ENCODE measurements at regions not wholly inside any gene's neighbourhood (a gene's known extent, or its start where the extent isn't known, plus 50 kb on each side); places are given as distances from the start of the nearest gene placed in this dataset.
"Not testable (repeated sequence)": the region's sequence is repeated elsewhere in the genome, so short reads cannot be mapped to it uniquely, and the experiment has no call there.

- no peak overlapping the region for H3K4me3 Mint-ChIP-seq
- CTCF ChIA-PET = no interaction called here
- DNase-seq = no peak
- POLR2A ChIA-PET = no interaction called here
- H3K27ac Mint-ChIP-seq = no peak overlapping the region
- H3K9me3 Mint-ChIP-seq = peaks cover 6% of the 10 kb centered on the region
- H3K27me3 Mint-ChIP-seq = peaks cover 3% of the 10 kb centered on the region
- no peaks in the 10 kb centered on the region for H3K36me3 Mint-ChIP-seq (ENCODE audit: low read depth)
- H3K4me1 Mint-ChIP-seq = peaks cover 5% of the 10 kb centered on the region
These were observed 168.6 kb upstream of the CLNK start for GRCh38 chr4:10853196-10853595.

GRCh38 chr4:10841697-10842096 lies 157.1 kb upstream of the CLNK start:
- H3K36me3 Mint-ChIP-seq (ENCODE audit: low read depth) = no peaks in the 10 kb centered on the region
- DNase-seq = no peak
- no peak overlapping the region for H3K4me3 Mint-ChIP-seq
- H3K9me3 Mint-ChIP-seq = no peaks in the 10 kb centered on the region
- POLR2A ChIA-PET = no interaction called here
- CTCF ChIA-PET = no interaction called here
- no peak overlapping the region for H3K27ac Mint-ChIP-seq
- no peaks in the 10 kb centered on the region for H3K4me1 Mint-ChIP-seq
- H3K27me3 Mint-ChIP-seq = no peaks in the 10 kb centered on the region

GRCh38 chr4:10837151-10837550 lies 152.6 kb upstream of the CLNK start:
- no peak overlapping the region for H3K27ac Mint-ChIP-seq
- H3K4me1 Mint-ChIP-seq = no peaks in the 10 kb centered on the region
- no peak for DNase-seq
- no peaks in the 10 kb centered on the region for H3K9me3 Mint-ChIP-seq
- no peaks in the 10 kb centered on the region for H3K27me3 Mint-ChIP-seq
- no peaks in the 10 kb centered on the region for H3K36me3 Mint-ChIP-seq (ENCODE audit: low read depth)
- ChIA-PET POLR2A (no interaction called here), CTCF (no interaction called here)
- no peak overlapping the region for H3K4me3 Mint-ChIP-seq

- ChIA-PET CTCF (interaction anchor here (0.7 kb wide), 1 partner anchor 28 kb away, joined by 3 read pairs; no protein-coding TSS in a partner anchor), POLR2A (no interaction called here)
- Mint-ChIP-seq H3K36me3 (ENCODE audit: low read depth) (no peaks in the 10 kb centered on the region), H3K27ac (no peak overlapping the region), H3K4me3 (no peak overlapping the region), H3K27me3 (no peaks in the 10 kb centered on the region), H3K9me3 (no peaks in the 10 kb centered on the region), H3K4me1 (no peaks in the 10 kb centered on the region)
- no peak for DNase-seq
These were observed 148.4 kb upstream of the CLNK start for GRCh38 chr4:10832806-10833628.

- POLR2A ChIA-PET = no interaction called here
- no peak for DNase-seq
These were observed 147.3 kb upstream of the CLNK start for GRCh38 chr4:10831727-10832408.

GRCh38 chr4:10828918-10829538 lies 144.5 kb upstream of the CLNK start:
- H3K27me3 Mint-ChIP-seq; H3K36me3 Mint-ChIP-seq (ENCODE audit: low read depth); H3K4me3 Mint-ChIP-seq; POLR2A ChIA-PET; H3K27ac Mint-ChIP-seq; CTCF ChIA-PET; DNase-seq; H3K4me1 Mint-ChIP-seq; H3K9me3 Mint-ChIP-seq: not testable (repeated sequence)

More at GRCh38 chr4:10831727-10832408, 147.3 kb upstream of the CLNK start:
- Mint-ChIP-seq H3K4me3 (no peak overlapping the region), H3K36me3 (ENCODE audit: low read depth) (no peaks in the 10 kb centered on the region), H3K27me3 (no peaks in the 10 kb centered on the region), H3K27ac (no peak overlapping the region), H3K4me1 (no peaks in the 10 kb centered on the region), H3K9me3 (no peaks in the 10 kb centered on the region)
- CTCF ChIA-PET = no interaction called here

GRCh38 chr4:10821826-10822225 lies 137.3 kb upstream of the CLNK start:
- Mint-ChIP-seq H3K4me3 (no peak overlapping the region), H3K27ac (no peak overlapping the region), H3K9me3 (no peaks in the 10 kb centered on the region), H3K36me3 (ENCODE audit: low read depth) (no peaks in the 10 kb centered on the region), H3K27me3 (no peaks in the 10 kb centered on the region), H3K4me1 (no peaks in the 10 kb centered on the region)
- ChIA-PET POLR2A (no interaction called here), CTCF (no interaction called here)
- DNase-seq = no peak

- POLR2A ChIA-PET = no interaction called here
- CTCF ChIA-PET = no interaction called here
- Mint-ChIP-seq H3K9me3 (peaks cover 4% of the 10 kb centered on the region), H3K27ac (no peak overlapping the region), H3K36me3 (ENCODE audit: low read depth) (no peaks in the 10 kb centered on the region), H3K4me3 (no peak overlapping the region), H3K27me3 (no peaks in the 10 kb centered on the region), H3K4me1 (no peaks in the 10 kb centered on the region)
- no peak for DNase-seq
These were observed 132.0 kb upstream of the CLNK start for GRCh38 chr4:10816571-10816970.

GRCh38 chr4:10811991-10812390 lies 127.4 kb upstream of the CLNK start:
- no peak overlapping the region for H3K27ac Mint-ChIP-seq
- CTCF ChIA-PET = interaction anchor here (0.6 kb wide), 1 partner anchor 51 kb away, joined by 3 read pairs; no protein-coding TSS in a partner anchor
- peaks cover 4% of the 10 kb centered on the region for H3K9me3 Mint-ChIP-seq
- H3K4me3 Mint-ChIP-seq = no peak overlapping the region
- POLR2A ChIA-PET = no interaction called here
- H3K4me1 Mint-ChIP-seq = no peaks in the 10 kb centered on the region
- no peaks in the 10 kb centered on the region for H3K27me3 Mint-ChIP-seq
- DNase-seq = no peak
- no peaks in the 10 kb centered on the region for H3K36me3 Mint-ChIP-seq (ENCODE audit: low read depth)

GRCh38 chr4:10810411-10810810 lies 125.8 kb upstream of the CLNK start:
- peaks cover 13% of the 10 kb centered on the region for H3K9me3 Mint-ChIP-seq

GRCh38 chr4:10809905-10810304 lies 125.3 kb upstream of the CLNK start:
- Mint-ChIP-seq H3K9me3 (peaks cover 13% of the 10 kb centered on the region), H3K4me1 (no peaks in the 10 kb centered on the region), H3K4me3 (no peak overlapping the region), H3K27me3 (no peaks in the 10 kb centered on the region), H3K36me3 (ENCODE audit: low read depth) (no peaks in the 10 kb centered on the region), H3K27ac (no peak overlapping the region)
- ChIA-PET POLR2A (no interaction called here), CTCF (no interaction called here)
- DNase-seq = no peak

More at GRCh38 chr4:10810411-10810810, 125.8 kb upstream of the CLNK start:
- ChIA-PET CTCF (no interaction called here), POLR2A (no interaction called here)
- Mint-ChIP-seq H3K27me3 (no peaks in the 10 kb centered on the region), H3K4me3 (no peak overlapping the region), H3K36me3 (ENCODE audit: low read depth) (no peaks in the 10 kb centered on the region), H3K4me1 (no peaks in the 10 kb centered on the region), H3K27ac (no peak overlapping the region)
- DNase-seq = no peak

- no peaks in the 10 kb centered on the region for H3K4me1 Mint-ChIP-seq
- H3K27me3 Mint-ChIP-seq = no peaks in the 10 kb centered on the region
- peaks cover 9% of the 10 kb centered on the region for H3K9me3 Mint-ChIP-seq
These were observed 124.0 kb upstream of the CLNK start for GRCh38 chr4:10808591-10808990.

GRCh38 chr4:10806953-10807645 lies 122.5 kb upstream of the CLNK start:
- H3K9me3 Mint-ChIP-seq = peaks cover 9% of the 10 kb centered on the region
- POLR2A ChIA-PET = no interaction called here
- H3K27ac Mint-ChIP-seq = no peak overlapping the region

More at GRCh38 chr4:10808591-10808990, 124.0 kb upstream of the CLNK start:
- ChIA-PET POLR2A (no interaction called here), CTCF (no interaction called here)
- DNase-seq = no peak
- no peak overlapping the region for H3K27ac Mint-ChIP-seq
- no peaks in the 10 kb centered on the region for H3K36me3 Mint-ChIP-seq (ENCODE audit: low read depth)
- H3K4me3 Mint-ChIP-seq = no peak overlapping the region

More at GRCh38 chr4:10806953-10807645, 122.5 kb upstream of the CLNK start:
- no peak overlapping the region for H3K4me3 Mint-ChIP-seq
- H3K4me1 Mint-ChIP-seq = no peaks in the 10 kb centered on the region
- CTCF ChIA-PET = no interaction called here
- no peaks in the 10 kb centered on the region for H3K27me3 Mint-ChIP-seq
- no peaks in the 10 kb centered on the region for H3K36me3 Mint-ChIP-seq (ENCODE audit: low read depth)
- DNase-seq = no peak

All from activated CD4-positive, alpha-beta T cell treated with anti-CD3 and anti-CD28 coated beads, Interleukin-2, amount 10 ng/mL, durations not matched to agents 7 days and 5 days (primary cell).